Testis (tissue), 2 donors: ENCODE measurements at regions not wholly inside any gene's neighbourhood (a gene's known extent, or its start where the extent isn't known, plus 50 kb on each side); places are given as distances from the start of the nearest gene placed in this dataset.

Source experiments
- POLR2A ChIP-seq: fragments of 450-650 bp; IDR thresholded peaks from one replicate; pipeline ENCODE4 v1.6.1; 2017; ENCODE audit warnings: antibody characterized with exemption, mild to moderate bottlenecking, moderate library complexity
- TF ChIP-seq, protein P1 (sequence below), 3 experiments: fragments of 450-650 bp in 2 of 3; fragments of 200-600 bp in 1 of 3; sonication (generic) in 1 of 3; IDR thresholded peaks; one replicate each; pipeline ENCODE4 v1.5.1; 2016 to 2019; ENCODE audit warnings: antibody characterized with exemption in 3 of 3, mild to moderate bottlenecking in 2 of 3, moderate library complexity in 1 of 3

GRCh38 chr12:20040184-20040583, 328.2 kb upstream of the PDE3A start:
- TF ChIP-seq, protein P1, sequence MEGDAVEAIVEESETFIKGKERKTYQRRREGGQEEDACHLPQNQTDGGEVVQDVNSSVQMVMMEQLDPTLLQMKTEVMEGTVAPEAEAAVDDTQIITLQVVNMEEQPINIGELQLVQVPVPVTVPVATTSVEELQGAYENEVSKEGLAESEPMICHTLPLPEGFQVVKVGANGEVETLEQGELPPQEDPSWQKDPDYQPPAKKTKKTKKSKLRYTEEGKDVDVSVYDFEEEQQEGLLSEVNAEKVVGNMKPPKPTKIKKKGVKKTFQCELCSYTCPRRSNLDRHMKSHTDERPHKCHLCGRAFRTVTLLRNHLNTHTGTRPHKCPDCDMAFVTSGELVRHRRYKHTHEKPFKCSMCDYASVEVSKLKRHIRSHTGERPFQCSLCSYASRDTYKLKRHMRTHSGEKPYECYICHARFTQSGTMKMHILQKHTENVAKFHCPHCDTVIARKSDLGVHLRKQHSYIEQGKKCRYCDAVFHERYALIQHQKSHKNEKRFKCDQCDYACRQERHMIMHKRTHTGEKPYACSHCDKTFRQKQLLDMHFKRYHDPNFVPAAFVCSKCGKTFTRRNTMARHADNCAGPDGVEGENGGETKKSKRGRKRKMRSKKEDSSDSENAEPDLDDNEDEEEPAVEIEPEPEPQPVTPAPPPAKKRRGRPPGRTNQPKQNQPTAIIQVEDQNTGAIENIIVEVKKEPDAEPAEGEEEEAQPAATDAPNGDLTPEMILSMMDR (IDR thresholded peaks at IDR 0.05): no peak
- no peak for TF ChIP-seq POLR2A
